ENCODE measurements at regions not wholly inside any gene's neighbourhood (a gene's known extent, or its start where the extent isn't known, plus 50 kb on each side); places are given as distances from the start of the nearest gene placed in this dataset.
"Not testable (repeated sequence)": the region's sequence is repeated elsewhere in the genome, so short reads cannot be mapped to it uniquely, and the experiment has no call there.

- Histone ChIP-seq H3K9ac (ENCODE audit: low read depth, low read length) (no peak overlapping the region), H3K4me1 (ENCODE audit: control insufficient read depth, insufficient read depth, low read length) (no peaks in the 10 kb centered on the region), H3K9me3 (replicated peaks; ENCODE audit: low read length) (no peaks in the 10 kb centered on the region), H3K4me3 (ENCODE audit: low read length) (no peak overlapping the region), H3K27me3 (ENCODE audit: control insufficient read depth, insufficient read depth, low read length) (no peaks in the 10 kb centered on the region), H3K36me3 (ENCODE audit: insufficient read depth, low read length) (no peaks in the 10 kb centered on the region), H3K4me2 (ENCODE audit: low read length) (no peak overlapping the region)
These were observed 762.5 kb downstream of the PCDH7 start for GRCh38 chr4:31482691-31483090.

- not testable (repeated sequence) for H3K9me3 ChIP-seq (replicated peaks; ENCODE audit: low read length); H3K27me3 ChIP-seq (ENCODE audit: control insufficient read depth, insufficient read depth, low read length); H3K36me3 ChIP-seq (ENCODE audit: insufficient read depth, low read length); H3K9ac ChIP-seq (ENCODE audit: low read depth, low read length); H3K4me1 ChIP-seq (ENCODE audit: control insufficient read depth, insufficient read depth, low read length); H3K4me3 ChIP-seq (ENCODE audit: low read length); H3K4me2 ChIP-seq (ENCODE audit: low read length)
These were observed 779.0 kb downstream of the PCDH7 start for GRCh38 chr4:31499216-31499615.

- Histone ChIP-seq H3K4me1 (ENCODE audit: control insufficient read depth, insufficient read depth, low read length) (peaks cover 10% of the 10 kb centered on the region), H3K4me2 (ENCODE audit: low read length) (no peak overlapping the region), H3K4me3 (ENCODE audit: low read length) (no peak overlapping the region), H3K9ac (ENCODE audit: low read depth, low read length) (no peak overlapping the region), H3K36me3 (ENCODE audit: insufficient read depth, low read length) (no peaks in the 10 kb centered on the region), H3K27me3 (ENCODE audit: control insufficient read depth, insufficient read depth, low read length) (no peaks in the 10 kb centered on the region), H3K9me3 (replicated peaks; ENCODE audit: low read length) (no peaks in the 10 kb centered on the region)
These were observed 796.4 kb downstream of the PCDH7 start for GRCh38 chr4:31516520-31516919.

GRCh38 chr4:31518796-31519250 lies 798.7 kb downstream of the PCDH7 start:
- no peaks in the 10 kb centered on the region for H3K27me3 ChIP-seq (ENCODE audit: control insufficient read depth, insufficient read depth, low read length)
- no peak overlapping the region for H3K4me3 ChIP-seq (ENCODE audit: low read length)
- no peak overlapping the region for H3K9ac ChIP-seq (ENCODE audit: low read depth, low read length)
- no peak overlapping the region for H3K4me2 ChIP-seq (ENCODE audit: low read length)
- H3K4me1 ChIP-seq (ENCODE audit: control insufficient read depth, insufficient read depth, low read length) = peaks cover 10% of the 10 kb centered on the region
- H3K9me3 ChIP-seq (replicated peaks; ENCODE audit: low read length) = no peaks in the 10 kb centered on the region
- no peaks in the 10 kb centered on the region for H3K36me3 ChIP-seq (ENCODE audit: insufficient read depth, low read length)

- H3K4me3 ChIP-seq (ENCODE audit: low read length) = no peak overlapping the region
- no peak overlapping the region for H3K4me2 ChIP-seq (ENCODE audit: low read length)
- no peaks in the 10 kb centered on the region for H3K4me1 ChIP-seq (ENCODE audit: control insufficient read depth, insufficient read depth, low read length)
- no peaks in the 10 kb centered on the region for H3K27me3 ChIP-seq (ENCODE audit: control insufficient read depth, insufficient read depth, low read length)
- H3K36me3 ChIP-seq (ENCODE audit: insufficient read depth, low read length) = no peaks in the 10 kb centered on the region
- no peak overlapping the region for H3K9ac ChIP-seq (ENCODE audit: low read depth, low read length)
- H3K9me3 ChIP-seq (replicated peaks; ENCODE audit: low read length) = no peaks in the 10 kb centered on the region
These were observed 810.4 kb downstream of the PCDH7 start for GRCh38 chr4:31530555-31530954.

- Histone ChIP-seq H3K4me3 (ENCODE audit: low read length) (no peak overlapping the region), H3K4me2 (ENCODE audit: low read length) (no peak overlapping the region), H3K9me3 (replicated peaks; ENCODE audit: low read length) (no peaks in the 10 kb centered on the region), H3K9ac (ENCODE audit: low read depth, low read length) (no peak overlapping the region), H3K4me1 (ENCODE audit: control insufficient read depth, insufficient read depth, low read length) (no peaks in the 10 kb centered on the region), H3K27me3 (ENCODE audit: control insufficient read depth, insufficient read depth, low read length) (no peaks in the 10 kb centered on the region), H3K36me3 (ENCODE audit: insufficient read depth, low read length) (no peaks in the 10 kb centered on the region)
These were observed 818.7 kb downstream of the PCDH7 start for GRCh38 chr4:31538877-31539276.

- Histone ChIP-seq H3K27me3 (ENCODE audit: control insufficient read depth, insufficient read depth, low read length) (no peaks in the 10 kb centered on the region), H3K9me3 (replicated peaks; ENCODE audit: low read length) (no peaks in the 10 kb centered on the region), H3K36me3 (ENCODE audit: insufficient read depth, low read length) (no peaks in the 10 kb centered on the region), H3K4me1 (ENCODE audit: control insufficient read depth, insufficient read depth, low read length) (no peaks in the 10 kb centered on the region), H3K4me2 (ENCODE audit: low read length) (no peak overlapping the region), H3K4me3 (ENCODE audit: low read length) (no peak overlapping the region), H3K9ac (ENCODE audit: low read depth, low read length) (no peak overlapping the region)
These were observed 819.3 kb downstream of the PCDH7 start for GRCh38 chr4:31539284-31540069.

- H3K4me2 ChIP-seq (ENCODE audit: low read length) = no peak overlapping the region
- no peaks in the 10 kb centered on the region for H3K36me3 ChIP-seq (ENCODE audit: insufficient read depth, low read length)
- no peaks in the 10 kb centered on the region for H3K4me1 ChIP-seq (ENCODE audit: control insufficient read depth, insufficient read depth, low read length)
- no peak overlapping the region for H3K4me3 ChIP-seq (ENCODE audit: low read length)
- no peaks in the 10 kb centered on the region for H3K9me3 ChIP-seq (replicated peaks; ENCODE audit: low read length)
- H3K27me3 ChIP-seq (ENCODE audit: control insufficient read depth, insufficient read depth, low read length) = no peaks in the 10 kb centered on the region
- H3K9ac ChIP-seq (ENCODE audit: low read depth, low read length) = no peak overlapping the region
These were observed 825.2 kb downstream of the PCDH7 start for GRCh38 chr4:31545330-31545729.

- Histone ChIP-seq H3K4me3 (ENCODE audit: low read length) (no peak overlapping the region), H3K9ac (ENCODE audit: low read depth, low read length) (no peak overlapping the region), H3K4me2 (ENCODE audit: low read length) (no peak overlapping the region), H3K27me3 (ENCODE audit: control insufficient read depth, insufficient read depth, low read length) (no peaks in the 10 kb centered on the region), H3K36me3 (ENCODE audit: insufficient read depth, low read length) (no peaks in the 10 kb centered on the region), H3K9me3 (replicated peaks; ENCODE audit: low read length) (no peaks in the 10 kb centered on the region), H3K4me1 (ENCODE audit: control insufficient read depth, insufficient read depth, low read length) (no peaks in the 10 kb centered on the region)
These were observed 825.6 kb downstream of the PCDH7 start for GRCh38 chr4:31545755-31546154.

GRCh38 chr4:31548021-31548420 lies 827.9 kb downstream of the PCDH7 start:
- Histone ChIP-seq H3K27me3 (ENCODE audit: control insufficient read depth, insufficient read depth, low read length) (no peaks in the 10 kb centered on the region), H3K4me2 (ENCODE audit: low read length) (no peak overlapping the region), H3K4me3 (ENCODE audit: low read length) (no peak overlapping the region), H3K9me3 (replicated peaks; ENCODE audit: low read length) (no peaks in the 10 kb centered on the region), H3K36me3 (ENCODE audit: insufficient read depth, low read length) (no peaks in the 10 kb centered on the region), H3K9ac (ENCODE audit: low read depth, low read length) (no peak overlapping the region), H3K4me1 (ENCODE audit: control insufficient read depth, insufficient read depth, low read length) (no peaks in the 10 kb centered on the region)

GRCh38 chr4:31548823-31549222 lies 828.7 kb downstream of the PCDH7 start:
- no peaks in the 10 kb centered on the region for H3K9me3 ChIP-seq (replicated peaks; ENCODE audit: low read length)
- H3K4me2 ChIP-seq (ENCODE audit: low read length) = no peak overlapping the region
- no peak overlapping the region for H3K4me3 ChIP-seq (ENCODE audit: low read length)
- no peaks in the 10 kb centered on the region for H3K4me1 ChIP-seq (ENCODE audit: control insufficient read depth, insufficient read depth, low read length)
- H3K36me3 ChIP-seq (ENCODE audit: insufficient read depth, low read length) = no peaks in the 10 kb centered on the region
- H3K27me3 ChIP-seq (ENCODE audit: control insufficient read depth, insufficient read depth, low read length) = no peaks in the 10 kb centered on the region
- no peak overlapping the region for H3K9ac ChIP-seq (ENCODE audit: low read depth, low read length)

GRCh38 chr4:31549256-31549655 lies 829.1 kb downstream of the PCDH7 start:
- Histone ChIP-seq H3K27me3 (ENCODE audit: control insufficient read depth, insufficient read depth, low read length) (no peaks in the 10 kb centered on the region), H3K9ac (ENCODE audit: low read depth, low read length) (no peak overlapping the region), H3K4me1 (ENCODE audit: control insufficient read depth, insufficient read depth, low read length) (no peaks in the 10 kb centered on the region), H3K4me3 (ENCODE audit: low read length) (no peak overlapping the region), H3K4me2 (ENCODE audit: low read length) (no peak overlapping the region), H3K9me3 (replicated peaks; ENCODE audit: low read length) (no peaks in the 10 kb centered on the region), H3K36me3 (ENCODE audit: insufficient read depth, low read length) (no peaks in the 10 kb centered on the region)
